DMS153 (cell line): ENCODE measurements at regions not wholly inside any gene's neighbourhood (a gene's known extent, or its start where the extent isn't known, plus 50 kb on each side); places are given as distances from the start of the nearest gene placed in this dataset.

Experiments used
- DNase-seq: peaks from one replicate; lab custom pipeline; 2025; lab: John Stamatoyannopoulos, UW

- DNase-seq: no peak
Observed at GRCh38 chrX:124524852-124525251, 178.5 kb downstream of the SH2D1A start.

GRCh38 chrX:124529786-124530185, 183.4 kb downstream of the SH2D1A start:
- DNase-seq: no peak

DNA sequence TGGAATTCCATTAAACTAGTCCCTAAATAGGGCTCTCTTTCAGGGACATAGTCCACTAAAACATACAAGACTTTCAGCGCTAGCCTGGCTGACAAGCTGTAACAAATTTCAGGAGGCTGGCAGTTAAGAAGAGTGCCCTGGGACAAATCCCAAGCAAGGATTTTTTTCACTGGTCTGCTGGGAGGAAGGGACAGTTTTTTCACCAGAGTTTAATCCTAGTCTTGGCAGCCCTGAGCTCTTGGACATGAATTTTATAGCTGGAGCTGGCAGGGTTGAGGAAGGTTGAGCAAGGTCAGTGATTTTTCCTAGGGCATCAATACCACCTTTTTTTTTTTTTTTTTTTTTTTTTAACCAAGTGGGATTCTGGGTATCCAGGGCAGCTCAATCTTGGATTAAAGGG, 184.4 kb downstream of the SH2D1A start:
- no peak for DNase-seq

GRCh38 chrX:124534536-124534935, 188.2 kb downstream of the SH2D1A start:
- no peak for DNase-seq

DNA sequence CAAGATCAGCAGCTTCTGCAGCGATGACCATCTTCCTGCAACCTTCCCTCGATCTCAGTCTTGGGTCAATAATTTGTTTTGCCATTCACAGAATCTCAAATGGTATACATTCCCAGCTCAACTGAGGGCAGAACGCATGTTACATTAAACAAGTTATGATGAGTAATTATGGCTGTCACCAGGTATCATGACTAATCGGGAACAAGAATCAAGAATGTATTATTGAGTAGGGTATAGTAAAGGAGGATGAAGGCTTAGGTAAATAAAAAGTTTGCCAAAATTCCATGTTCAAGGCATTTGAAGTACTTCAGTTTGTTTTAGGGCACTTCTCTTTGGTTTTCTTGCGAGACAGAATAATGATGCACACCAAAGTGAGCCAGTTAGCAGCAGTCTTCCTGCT, 194.1 kb downstream of the SH2D1A start:
- DNase-seq: no peak

- no peak for DNase-seq
Observed at GRCh38 chrX:124548571-124548970, 202.2 kb downstream of the SH2D1A start.

DNA sequence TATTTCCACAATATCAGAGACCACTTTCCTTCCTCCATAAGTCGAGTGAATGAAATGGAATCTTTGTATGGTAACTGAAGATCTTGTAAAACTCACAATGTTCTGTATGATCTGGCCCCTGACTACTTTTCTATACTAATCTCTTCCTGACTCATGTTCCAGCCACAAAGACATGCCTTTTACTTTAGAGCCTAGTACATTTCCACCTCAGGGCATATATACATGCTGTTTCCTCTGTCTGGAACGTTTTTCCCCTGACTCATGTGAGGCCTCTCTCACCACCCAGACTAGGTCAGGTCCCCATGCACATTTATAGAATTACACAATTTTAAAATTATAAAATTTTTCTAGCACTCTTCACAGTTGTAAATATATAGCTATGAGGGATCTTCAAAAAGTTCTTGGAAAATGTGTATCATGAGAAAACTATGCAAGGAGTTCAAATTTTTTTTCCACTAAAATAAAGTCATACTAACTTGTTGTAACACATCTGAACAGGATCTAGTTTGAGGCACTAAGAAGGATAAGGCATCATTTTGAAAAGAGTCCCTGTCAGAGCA, 208.8 kb downstream of the SH2D1A start:
- no peak for DNase-seq

GRCh38 chrX:124557976-124558375, 211.6 kb downstream of the SH2D1A start:
- no peak for DNase-seq

- DNase-seq: no peak
Observed at GRCh38 chrX:124573468-124573867, 227.1 kb downstream of the SH2D1A start.

DNA sequence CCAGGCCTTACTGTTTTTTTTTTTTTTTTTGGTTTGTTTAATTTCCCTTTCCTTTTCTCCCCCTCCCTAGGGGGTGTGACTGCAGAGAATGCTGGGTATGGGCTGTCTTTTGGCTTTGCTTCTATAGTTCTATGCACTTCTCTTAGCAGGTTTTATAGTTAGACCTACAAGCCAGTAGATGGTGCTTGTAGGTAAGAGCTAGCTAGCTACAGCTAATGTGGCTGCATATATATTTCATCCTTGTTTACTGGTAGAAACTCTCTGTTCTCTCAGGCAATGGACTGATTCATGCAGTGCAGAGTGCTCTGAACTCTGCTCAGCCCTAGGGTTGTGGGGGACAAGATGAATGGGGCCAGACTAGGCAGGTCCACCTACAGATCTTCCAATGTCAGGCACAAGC, 246.4 kb downstream of the SH2D1A start:
- DNase-seq: no peak

DNA sequence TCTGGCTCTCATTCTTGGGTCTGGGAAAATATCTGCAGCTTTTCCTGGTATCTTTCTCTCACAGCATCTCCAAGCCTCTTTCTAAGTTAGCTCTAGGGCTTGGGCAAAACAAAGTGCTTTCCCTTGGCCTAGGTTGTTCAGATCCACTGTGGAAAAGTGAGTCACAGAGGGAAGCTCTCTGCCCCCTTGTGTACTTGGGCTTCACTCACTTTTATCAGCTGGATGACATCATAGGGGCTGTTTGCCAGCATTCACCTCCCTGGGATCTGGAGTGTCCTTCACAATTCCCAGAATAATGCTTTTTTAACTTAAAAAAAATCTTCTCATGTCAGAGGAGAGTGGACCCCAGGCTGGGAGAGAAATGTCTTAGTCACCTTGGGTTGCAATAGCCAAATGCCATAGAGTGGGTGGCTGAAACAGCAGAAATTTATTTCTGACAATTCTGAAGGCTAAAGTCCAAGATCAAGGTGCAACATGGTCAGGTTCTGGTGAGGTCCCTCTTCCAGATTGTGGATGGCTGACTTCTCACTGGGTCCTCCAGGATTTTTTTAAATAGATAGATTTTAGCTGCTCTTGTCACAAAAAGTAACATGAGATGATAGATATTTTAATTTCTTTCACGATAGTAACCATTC, 247.8 kb downstream of the SH2D1A start:
- peak; percentile 28 for DNase-seq

GRCh38 chrX:124605511-124605910, 259.1 kb downstream of the SH2D1A start:
- no peak for DNase-seq

DNA sequence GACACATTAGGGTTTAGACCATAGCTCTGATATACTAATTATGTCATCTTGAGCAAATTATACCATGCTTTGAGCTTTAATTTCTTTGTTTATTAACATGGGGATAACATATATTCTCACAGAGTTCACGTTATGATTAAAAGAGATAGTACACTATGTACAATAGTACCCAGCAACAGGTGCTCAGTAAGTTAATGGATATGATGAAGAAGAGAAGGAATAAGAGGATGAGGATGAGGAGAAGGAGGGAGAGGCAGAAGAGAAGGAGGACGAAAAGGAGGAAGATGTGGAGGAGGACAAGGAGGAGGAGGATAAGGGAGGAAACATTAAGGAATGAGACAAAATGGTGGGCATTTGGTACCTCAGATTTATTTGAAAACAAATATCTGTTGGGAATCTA, 260.4 kb downstream of the SH2D1A start:
- no peak for DNase-seq

GRCh38 chrX:124619710-124620109, 273.3 kb downstream of the SH2D1A start:
- no peak for DNase-seq

- no peak for DNase-seq
Observed at GRCh38 chrX:124634363-124634762, 288.0 kb downstream of the SH2D1A start.

DNA sequence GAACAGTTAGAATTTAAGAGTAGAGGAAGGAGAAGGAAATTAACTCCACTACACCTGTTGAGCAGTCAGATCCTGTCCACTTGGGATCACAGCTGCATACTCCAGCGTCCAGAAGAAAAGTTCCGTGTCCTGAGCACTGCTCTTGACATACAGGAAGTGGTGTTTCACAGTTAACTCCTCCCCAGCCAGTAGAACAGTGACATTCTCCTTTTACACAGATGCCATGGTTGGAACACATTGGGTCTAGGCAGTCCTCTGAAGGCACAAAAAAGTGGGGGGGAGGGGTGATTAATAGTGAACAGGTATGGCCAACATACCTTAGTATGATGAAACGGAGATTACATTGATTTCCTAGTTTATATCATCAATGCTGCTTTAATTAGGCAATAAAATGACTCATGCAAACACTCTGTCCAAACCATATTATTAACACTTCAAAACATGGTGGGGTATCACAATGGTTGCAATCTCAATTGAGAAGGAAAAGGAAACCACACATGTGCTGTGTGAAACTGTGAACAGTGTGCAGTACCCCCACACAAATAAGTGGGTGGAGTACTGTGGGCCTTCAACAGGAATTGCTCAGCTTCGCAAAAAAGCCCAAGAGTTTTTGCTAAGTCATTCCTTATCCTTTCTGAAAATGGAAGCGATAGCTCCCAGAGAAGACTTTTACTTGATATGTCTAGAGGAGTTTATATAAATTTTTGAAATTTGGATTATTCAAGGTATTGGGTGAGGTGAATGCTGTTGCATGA, 295.6 kb downstream of the SH2D1A start:
- DNase-seq: no peak

- DNase-seq: no peak
Observed at GRCh38 chrX:124646403-124646802, 300.0 kb downstream of the SH2D1A start.

DNA sequence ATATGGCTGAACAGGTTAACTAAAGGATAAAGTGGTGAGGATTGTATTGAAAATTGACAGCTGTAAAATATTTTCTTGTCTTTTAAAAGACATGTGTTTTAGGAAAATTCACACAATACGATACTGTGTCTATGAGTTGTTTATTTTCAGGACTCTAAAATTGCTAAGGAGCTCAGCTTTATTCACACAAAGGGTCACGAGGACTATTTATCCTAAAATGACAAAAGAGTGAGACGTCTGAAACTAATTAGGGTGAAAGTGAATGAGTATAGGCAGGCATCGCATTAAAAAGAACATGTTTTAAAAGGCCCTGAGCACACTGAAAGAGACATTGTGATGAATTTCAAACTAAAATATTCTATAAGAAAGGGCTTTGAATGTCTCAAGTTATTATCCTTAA, 304.7 kb downstream of the SH2D1A start:
- DNase-seq: no peak

- DNase-seq: no peak
Observed at GRCh38 chrX:124665621-124666400, 319.4 kb downstream of the SH2D1A start.

DNA sequence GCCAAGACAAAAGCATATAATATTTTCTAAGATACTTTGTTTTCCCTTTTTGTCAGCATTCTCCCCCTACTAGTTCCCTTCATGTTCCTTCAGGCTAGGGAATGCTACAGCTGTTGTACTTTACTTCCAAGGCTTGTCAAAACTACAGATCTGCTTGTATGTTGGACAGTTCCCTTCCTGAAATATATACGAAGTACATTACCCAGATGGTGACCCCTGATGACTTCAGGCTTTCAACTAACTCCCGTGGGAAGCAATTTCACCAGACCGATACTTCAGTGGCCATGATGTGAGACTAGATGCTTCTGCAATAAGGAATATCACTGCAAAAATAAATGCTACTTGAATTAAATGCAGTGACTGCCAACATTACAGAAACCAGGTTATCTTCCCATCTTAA, 332.8 kb downstream of the SH2D1A start:
- no peak for DNase-seq

DNA sequence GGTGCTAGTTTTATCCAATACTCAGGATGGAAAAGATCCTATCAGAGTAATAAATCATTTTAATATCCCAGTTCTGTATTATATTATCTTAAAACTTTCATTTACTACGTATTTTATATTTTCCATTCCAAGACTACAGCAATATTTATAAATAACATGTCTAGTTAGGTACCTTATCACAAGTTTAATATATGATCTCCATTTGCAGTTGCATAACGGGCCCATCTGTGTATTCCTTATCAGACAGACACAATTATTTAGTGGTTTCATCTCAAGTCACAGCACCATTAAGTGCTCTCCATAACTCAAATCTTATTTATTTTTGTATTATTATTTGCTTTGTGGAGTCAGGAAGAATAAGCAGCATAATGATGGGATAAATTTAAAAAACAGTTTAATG, 333.9 kb downstream of the SH2D1A start:
- DNase-seq: no peak

GRCh38 chrX:124690495-124690894, 344.1 kb downstream of the SH2D1A start:
- no peak for DNase-seq

DNA sequence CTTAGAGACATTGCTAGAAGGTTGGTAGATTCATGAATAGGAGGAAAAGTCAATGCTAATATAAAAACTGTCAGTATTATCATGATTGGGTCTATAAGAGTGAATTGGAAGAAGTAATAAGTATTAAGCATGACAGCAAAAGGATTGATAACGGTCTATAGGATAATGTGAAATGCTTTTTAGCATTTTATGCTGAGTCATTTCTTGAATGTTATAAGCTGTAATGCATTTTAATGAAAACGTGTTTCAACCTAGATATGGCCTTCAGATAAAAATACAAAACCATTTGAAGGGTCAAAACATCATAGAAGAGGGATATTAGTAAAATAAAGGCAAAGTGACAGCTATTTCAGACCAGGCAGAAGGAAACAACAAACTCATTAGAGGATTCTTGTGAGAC, 353.5 kb downstream of the SH2D1A start:
- no peak for DNase-seq
